ENCODE measurements at regions not wholly inside any gene's neighbourhood (a gene's known extent, or its start where the extent isn't known, plus 50 kb on each side); places are given as distances from the start of the nearest gene placed in this dataset.

DNA sequence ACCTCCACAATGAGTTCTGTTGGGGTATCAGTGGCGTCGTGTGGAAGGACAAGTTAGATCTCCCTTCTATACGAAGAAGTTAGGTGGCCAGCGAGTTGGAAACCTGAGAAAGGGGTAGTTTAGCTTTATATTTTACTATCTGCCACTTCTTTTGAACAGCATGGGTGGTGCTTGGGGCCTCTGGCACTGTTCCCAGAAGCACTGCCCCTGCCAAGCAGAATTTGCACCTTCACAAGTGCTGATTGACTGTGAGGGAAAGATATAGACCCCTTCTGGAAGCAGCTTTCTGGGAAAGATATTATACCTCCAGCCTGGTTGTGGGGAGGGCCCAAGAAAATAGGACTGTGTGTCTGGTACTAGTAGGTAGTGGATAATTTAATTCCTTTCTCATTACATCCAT, 246.9 kb downstream of the FBXO8 start:
- TF ChIP-seq POLR2A (IDR thresholded peaks at IDR 0.05; ENCODE audit: control extremely low read depth in 1 of 2, low read depth in 2 of 2, low read length in 2 of 2) (no peak), NRF1 (IDR thresholded peaks at IDR 0.05; ENCODE audit: low read depth, low read length) (no peak), JUN (IDR thresholded peaks at IDR 0.05; ENCODE audit: low read depth, low read length) (no peak), EP300 (IDR thresholded peaks at IDR 0.05; ENCODE audit: borderline replicate concordance in 1 of 2, low read depth in 2 of 2, low read length in 2 of 2) (no peak), MAX (IDR thresholded peaks at IDR 0.05) (no peak), KDM5A (IDR thresholded peaks at IDR 0.05; ENCODE audit: low read length) (no peak), HDAC2 (IDR thresholded peaks at IDR 0.05; ENCODE audit: borderline replicate concordance in 1 of 2, low read depth in 2 of 2, low read length in 2 of 2) (no peak), JUND (IDR thresholded peaks at IDR 0.05; ENCODE audit: low read length) (no peak), RFX5 (IDR thresholded peaks at IDR 0.05; ENCODE audit: borderline replicate concordance, low read depth, low read length) (no peak), E2F6 (IDR thresholded peaks at IDR 0.05) (no peak)
- TF ChIP-seq, protein P1, sequence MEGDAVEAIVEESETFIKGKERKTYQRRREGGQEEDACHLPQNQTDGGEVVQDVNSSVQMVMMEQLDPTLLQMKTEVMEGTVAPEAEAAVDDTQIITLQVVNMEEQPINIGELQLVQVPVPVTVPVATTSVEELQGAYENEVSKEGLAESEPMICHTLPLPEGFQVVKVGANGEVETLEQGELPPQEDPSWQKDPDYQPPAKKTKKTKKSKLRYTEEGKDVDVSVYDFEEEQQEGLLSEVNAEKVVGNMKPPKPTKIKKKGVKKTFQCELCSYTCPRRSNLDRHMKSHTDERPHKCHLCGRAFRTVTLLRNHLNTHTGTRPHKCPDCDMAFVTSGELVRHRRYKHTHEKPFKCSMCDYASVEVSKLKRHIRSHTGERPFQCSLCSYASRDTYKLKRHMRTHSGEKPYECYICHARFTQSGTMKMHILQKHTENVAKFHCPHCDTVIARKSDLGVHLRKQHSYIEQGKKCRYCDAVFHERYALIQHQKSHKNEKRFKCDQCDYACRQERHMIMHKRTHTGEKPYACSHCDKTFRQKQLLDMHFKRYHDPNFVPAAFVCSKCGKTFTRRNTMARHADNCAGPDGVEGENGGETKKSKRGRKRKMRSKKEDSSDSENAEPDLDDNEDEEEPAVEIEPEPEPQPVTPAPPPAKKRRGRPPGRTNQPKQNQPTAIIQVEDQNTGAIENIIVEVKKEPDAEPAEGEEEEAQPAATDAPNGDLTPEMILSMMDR (IDR thresholded peaks at IDR 0.05; ENCODE audit: control extremely low read depth in 1 of 3, insufficient read depth in 1 of 3, low read depth in 1 of 3, low read length in 3 of 3) = no peak
